H1 (cell line): ENCODE measurements at regions not wholly inside any gene's neighbourhood (a gene's known extent, or its start where the extent isn't known, plus 50 kb on each side); places are given as distances from the start of the nearest gene placed in this dataset.
A peak's percentile ranks its signal among the peaks of the same experiment; 100 is the strongest.

Source experiments
- CTCF ChIA-PET: fragments of 300-600 bp; sonication (Branson Sonifier 250); formaldehyde crosslinking; loops from one replicate; lab custom pipeline; 2021; ENCODE audit not compliant: partially characterized antibody; lab: Charles Lee
- POLR2A ChIA-PET: fragments of 300-600 bp; sonication (Branson Sonifier 250); formaldehyde crosslinking; loops from one replicate; lab custom pipeline; 2021; ENCODE audit warnings: inconsistent platforms; ENCODE audit not compliant: partially characterized antibody; lab: Charles Lee
- DNase-seq, 2 experiments: peaks; one replicate each; pipeline versions ENCODE4 v3.0.0 to v3.0.0-alpha.2; 2010 to 2022; ENCODE audit warnings: low spot score in 2 of 2, low read depth in 1 of 2, mixed read lengths in 1 of 2
- FAIRE-seq: peaks from 2 replicates; lab custom pipeline; 2011; peaks lifted over from hg19 to GRCh38; lab: Jason Lieb, UNC
- H2AFZ ChIP-seq: 2 replicates; pipeline ENCODE4 v1.8.1; 2012; ENCODE audit warnings: low read length, inconsistent platforms
- H2AK5ac ChIP-seq: 2 replicates; pipeline ENCODE4 v1.6.1; 2013; ENCODE audit warnings: low read depth, low read length
- H2BK120ac ChIP-seq: replicated peaks from 2 replicates; pipeline ENCODE3; 2013; ENCODE audit warnings: low read depth, low read length, inconsistent platforms
- H2BK12ac ChIP-seq: 2 replicates; pipeline ENCODE4 v1.6.1; 2013; ENCODE audit warnings: low read depth, low read length
- H2BK15ac ChIP-seq: 2 replicates; pipeline ENCODE4 v1.6.1; 2013; ENCODE audit warnings: low read length
- H2BK20ac ChIP-seq: 2 replicates; pipeline ENCODE4 v1.6.1; 2013; ENCODE audit warnings: low read length
- H2BK5ac ChIP-seq: 2 replicates; pipeline ENCODE4 v1.6.1; 2013; ENCODE audit warnings: low read depth, low read length
- H3K14ac ChIP-seq: 2 replicates; pipeline ENCODE4 v1.6.1; 2013; ENCODE audit warnings: inconsistent platforms; ENCODE audit not compliant: insufficient read length
- H3K18ac ChIP-seq: 2 replicates; pipeline ENCODE4 v1.6.1; 2013; ENCODE audit warnings: low read length; ENCODE audit errors: extremely low read depth
- H3K23ac ChIP-seq: 2 replicates; pipeline ENCODE4 v1.6.1; 2013; ENCODE audit warnings: inconsistent platforms; ENCODE audit not compliant: insufficient read length
- H3K23me2 ChIP-seq: 2 replicates; pipeline ENCODE4 v1.6.1; 2013; ENCODE audit warnings: low read depth, low read length
- H3K27ac ChIP-seq: 2 replicates; pipeline ENCODE4 v1.6.1; 2011; ENCODE audit warnings: low read depth, low read length, inconsistent platforms
- H3K27me3 ChIP-seq, 4 experiments: replicated peaks in 1 of 4; 1 replicate in 1 of 4; 2 replicates in 3 of 4; pipeline versions ENCODE4 v1.6.1 to v1.8.1; 2011 to 2013; ENCODE audit warnings: low read length in 3 of 4, mild to moderate bottlenecking in 3 of 4, inconsistent platforms in 2 of 4, mixed read lengths in 2 of 4, moderate library complexity in 1 of 4; ENCODE audit not compliant: control insufficient read depth in 3 of 4, insufficient read depth in 3 of 4; ENCODE audit errors: extremely low read depth in 1 of 4
- H3K36me3 ChIP-seq, 4 experiments: 2 replicates each; pipeline versions ENCODE4 v1.6.1 to v1.8.1; 2011 to 2013; ENCODE audit warnings: mild to moderate bottlenecking in 4 of 4, low read length in 3 of 4, moderate library complexity in 2 of 4, control low read depth in 1 of 4, inconsistent platforms in 1 of 4; ENCODE audit not compliant: insufficient read depth in 4 of 4, control insufficient read depth in 2 of 4
- H3K4ac ChIP-seq: replicated peaks from 2 replicates; pipeline ENCODE3; 2013; ENCODE audit warnings: low read length, low read depth, mixed read lengths, inconsistent platforms; ENCODE audit not compliant: insufficient read length
- H3K4me1 ChIP-seq, 4 experiments: replicated peaks in 1 of 4; 1 replicate in 1 of 4; 2 replicates in 3 of 4; pipeline versions ENCODE4 v1.6.1 to v1.8.1; 2011 to 2013; ENCODE audit warnings: low read length in 3 of 4, inconsistent platforms in 2 of 4, mixed read lengths in 1 of 4; ENCODE audit not compliant: insufficient read depth in 4 of 4, control insufficient read depth in 3 of 4
- H3K4me2 ChIP-seq, 2 experiments: 2 replicates each; pipeline versions ENCODE4 v1.6.1 to v1.8.1; 2011 to 2013; ENCODE audit warnings: low read depth in 2 of 2, low read length in 2 of 2, control low read depth in 1 of 2, inconsistent platforms in 1 of 2, mild to moderate bottlenecking in 1 of 2; ENCODE audit not compliant: insufficient read depth in 1 of 2
- H3K4me3 ChIP-seq, 4 experiments: fragments of 200-600, 300-600 bp in 1 of 4; sonication (generic), shearing (Covaris generic), sonication (Bioruptor Twin) in 1 of 4; 2 replicates each; pipeline versions ENCODE4 v1.5.1 to v1.8.1; 2011 to 2016; ENCODE audit warnings: low read length in 4 of 4, low read depth in 3 of 4, control low read depth in 2 of 4, inconsistent platforms in 2 of 4, mild to moderate bottlenecking in 2 of 4, mixed read lengths in 1 of 4, moderate library complexity in 1 of 4; ENCODE audit not compliant: insufficient read depth in 2 of 4; ENCODE audit errors: extremely low read depth in 1 of 4
- H3K56ac ChIP-seq: replicated peaks from 2 replicates; pipeline ENCODE3; 2013; ENCODE audit warnings: low read depth, mild to moderate bottlenecking, mixed read lengths, low read length, inconsistent platforms; ENCODE audit not compliant: insufficient read length
- H3K79me1 ChIP-seq: 2 replicates; pipeline ENCODE4 v1.6.1; 2013; ENCODE audit warnings: low read depth, low read length, control low read depth
- H3K79me2 ChIP-seq, 2 experiments: 2 replicates each; pipeline versions ENCODE4 v1.6.1 to v1.8.1; 2012 to 2013; ENCODE audit warnings: low read length in 2 of 2, mild to moderate bottlenecking in 2 of 2, inconsistent platforms in 1 of 2; ENCODE audit not compliant: insufficient read depth in 2 of 2, control insufficient read depth in 1 of 2
- H3K9ac ChIP-seq, 4 experiments: replicated peaks in 1 of 4; 1 replicate in 1 of 4; 2 replicates in 3 of 4; pipeline versions ENCODE4 v1.6.1 to v1.8.1; 2011 to 2013; ENCODE audit warnings: low read depth in 3 of 4, low read length in 3 of 4, control low read depth in 2 of 4, mild to moderate bottlenecking in 2 of 4, moderate library complexity in 2 of 4, inconsistent platforms in 1 of 4; ENCODE audit errors: extremely low read depth in 1 of 4
- H3K9me3 ChIP-seq, 2 experiments: 2 replicates each; pipeline versions ENCODE4 v1.6.1 to v1.8.1; 2012 to 2013; ENCODE audit warnings: mild to moderate bottlenecking in 2 of 2, moderate library complexity in 2 of 2, control low read depth in 1 of 2, inconsistent platforms in 1 of 2, low read depth in 1 of 2, low read length in 1 of 2, mixed read lengths in 1 of 2; ENCODE audit not compliant: insufficient read depth in 2 of 2
- H4K20me1 ChIP-seq, 2 experiments: replicated peaks in 1 of 2; 2 replicates each; pipeline versions ENCODE3 to v1.8.1; 2011 to 2013; ENCODE audit warnings: inconsistent platforms in 2 of 2, low read length in 2 of 2, mild to moderate bottlenecking in 1 of 2; ENCODE audit not compliant: insufficient read depth in 2 of 2, control insufficient read depth in 1 of 2
- H4K5ac ChIP-seq: 2 replicates; pipeline ENCODE4 v1.6.1; 2013; ENCODE audit warnings: low read length, low read depth, mixed read lengths, inconsistent platforms; ENCODE audit not compliant: insufficient read length
- H4K8ac ChIP-seq: 2 replicates; pipeline ENCODE4 v1.8.0; 2013; ENCODE audit warnings: mild to moderate bottlenecking, moderate library complexity, low read length, inconsistent platforms; ENCODE audit not compliant: insufficient read depth; ENCODE audit errors: extremely low read depth
- H4K91ac ChIP-seq: replicated peaks from 2 replicates; pipeline ENCODE3; 2013; ENCODE audit warnings: low read length, mixed read lengths, inconsistent platforms; ENCODE audit not compliant: insufficient read length
- ASH2L ChIP-seq: fragments of 200-600, 300-600 bp; sonication (generic); IDR thresholded peaks from one replicate; pipeline ENCODE4 v1.7.1; 2017; ENCODE audit warnings: low read length
- CEBPB ChIP-seq: IDR thresholded peaks from 2 replicates; pipeline ENCODE4 v1.6.1; 2012; ENCODE audit warnings: low read depth, low read length
- EGR1 ChIP-seq: IDR thresholded peaks from 2 replicates; pipeline ENCODE4 v1.6.1; 2011; ENCODE audit warnings: low read depth, low read length, borderline replicate concordance
- EP300 ChIP-seq, 2 experiments: IDR thresholded peaks; 1 replicate in 1 of 2; 2 replicates in 1 of 2; pipeline ENCODE4 v1.6.1; 2011 to 2012; ENCODE audit warnings: low read depth in 2 of 2, low read length in 2 of 2, mild to moderate bottlenecking in 2 of 2, borderline replicate concordance in 1 of 2, inconsistent platforms in 1 of 2, moderate library complexity in 1 of 2
- EZH2 ChIP-seq: fragments of 200-600 bp; sonication (generic); IDR thresholded peaks from 2 replicates; pipeline ENCODE4 v1.7.1; 2012; ENCODE audit warnings: low read depth, mild to moderate bottlenecking, moderate library complexity, low read length, inconsistent platforms; ENCODE audit not compliant: severe bottlenecking
- HDAC6 ChIP-seq: IDR thresholded peaks from one replicate; pipeline ENCODE4 v1.7.1; 2012; ENCODE audit warnings: low read depth, mild to moderate bottlenecking, inconsistent platforms, low read length, moderate library complexity
- KDM5A ChIP-seq: fragments of 200-600 bp; IDR thresholded peaks from 2 replicates; pipeline ENCODE4 v1.7.1; 2012; ENCODE audit warnings: mild to moderate bottlenecking, low read length, inconsistent platforms, mixed read lengths
- MAFK ChIP-seq: IDR thresholded peaks from 2 replicates; pipeline ENCODE4 v1.6.1; 2012; ENCODE audit warnings: low read depth, mild to moderate bottlenecking, improper control_type of control experiment, low read length
- POLR2AphosphoS5 ChIP-seq: IDR thresholded peaks from 2 replicates; pipeline ENCODE4 v1.6.1; 2011; ENCODE audit warnings: low read depth, low read length
- POU5F1 ChIP-seq: IDR thresholded peaks from 2 replicates; pipeline ENCODE4 v1.6.1; 2011; ENCODE audit warnings: low read depth, mild to moderate bottlenecking, low read length, moderate library complexity
- RBBP5 ChIP-seq: IDR thresholded peaks from 2 replicates; pipeline ENCODE4 v1.7.1; 2012; ENCODE audit warnings: low read depth, mild to moderate bottlenecking, inconsistent platforms, low read length, moderate library complexity, borderline replicate concordance
- SIRT6 ChIP-seq: IDR thresholded peaks from one replicate; pipeline ENCODE4 v1.7.1; 2012; ENCODE audit warnings: low read length, inconsistent platforms
- TEAD4 ChIP-seq: IDR thresholded peaks from 2 replicates; pipeline ENCODE4 v1.6.1; 2012; ENCODE audit warnings: low read depth, low read length, inconsistent platforms, mixed read lengths
- WGBS, 2 experiments: shearing (Covaris generic) in 1 of 2; methylation state at CpG; one replicate each; pipeline versions ENCODE4 v1.1.6 to v1.1.7; 2013 to 2015; ENCODE audit warnings: low lambda C conversion rate in 2 of 2, mixed read lengths in 2 of 2, inconsistent platforms in 1 of 2, low coverage in 1 of 2, missing lambda C conversion rate in 1 of 2; ENCODE audit not compliant: insufficient replicate concordance in 2 of 2, insufficient coverage in 1 of 2, insufficient read length in 1 of 2; ENCODE audit errors: extremely low coverage in 1 of 2, missing lambda C conversion rate in 1 of 2; 5-methylcytosine and 5-hydroxymethylcytosine counted together
- TF ChIP-seq, protein P1 (sequence below): IDR thresholded peaks from 2 replicates; pipeline ENCODE4 v1.6.1; 2012; ENCODE audit warnings: inconsistent platforms
- TF ChIP-seq, protein P2 (sequence below): IDR thresholded peaks from 2 replicates; pipeline ENCODE4 v1.6.1; 2012; ENCODE audit warnings: inconsistent platforms

DNA sequence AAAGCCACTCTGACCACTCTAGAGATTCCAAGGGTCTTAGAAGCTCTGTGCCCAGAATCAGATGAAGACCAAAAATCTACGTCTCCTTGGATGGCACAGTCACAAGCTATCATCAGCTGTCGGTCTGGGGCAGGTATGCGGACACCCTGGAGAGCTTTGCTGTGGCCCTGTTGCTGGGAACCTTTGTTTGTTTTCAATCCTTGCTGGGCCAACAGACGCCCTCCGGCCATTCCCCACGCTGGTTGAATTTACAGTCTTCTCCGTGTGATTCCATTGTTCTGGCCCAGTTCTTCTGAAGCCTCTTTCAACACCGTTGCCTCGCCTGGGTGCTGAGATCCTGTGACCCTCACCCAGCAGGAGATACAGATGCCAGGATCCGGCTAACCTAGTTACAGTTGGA, 149.4 kb upstream of the PFKP start:
- Histone ChIP-seq H3K14ac (no peak overlapping the region), H3K18ac (no peak overlapping the region), H4K91ac (peak overlapping the region; percentile 68), H3K79me2 (no peaks in the 10 kb centered on the region), H3K23me2 (no peaks in the 10 kb centered on the region), H3K56ac (no peak overlapping the region), H3K27me3 (no peaks in the 10 kb centered on the region), H2AK5ac (no peak overlapping the region), H3K23ac (no peak overlapping the region), H3K4me2 (no peak overlapping the region), H4K5ac (peak overlapping the region; percentile 23), H3K9ac (no peak overlapping the region; a peak in 2 of 7 replicates), H2BK20ac (no peak overlapping the region), H3K36me3 (no peaks in the 10 kb centered on the region), H3K4me3 (no peak overlapping the region), H3K9me3 (no peaks in the 10 kb centered on the region; a peak in 1 of 4 replicates), H2AFZ (no peak overlapping the region), H4K20me1 (no peaks in the 10 kb centered on the region), H2BK12ac (no peak overlapping the region), H3K4me1 (peaks cover 0 to 6% (median 5%) of the 10 kb centered on the region in 4 experiments; a peak in 6 of 7 replicates), H3K27ac (no peak overlapping the region), H3K79me1 (no peaks in the 10 kb centered on the region), H2BK5ac (peak overlapping the region; percentile 10; the same call in 1 of the 2 replicates), H4K8ac (no peak overlapping the region), H3K4ac (no peak overlapping the region), H2BK120ac (no peak overlapping the region), H2BK15ac (no peak overlapping the region)
- 59% methylated on average over 10 of the region's 10 CpGs; no CpG with 5 or more reads in 1 of the 2 experiments for WGBS, 2 experiments
- ChIA-PET CTCF (interaction anchor here (0.6 to 1.2 kb wide), 4 partner anchors 8 to 126 kb away, joined by 3 to 5 read pairs (median 4); no protein-coding TSS in a partner anchor), POLR2A (no interaction called here)
- FAIRE-seq = no peak
- no peak for DNase-seq
- TF ChIP-seq ASH2L (no peak), RBBP5 (no peak), SIRT6 (no peak), EGR1 (no peak), KDM5A (no peak), EZH2 (no peak), POLR2AphosphoS5 (no peak), TEAD4 (no peak), MAFK (no peak), EP300 (IDR thresholded peaks at IDR 0.05; ENCODE audit: borderline replicate concordance in 1 of 2, low read depth in 2 of 2, low read length in 2 of 2) (no peak), HDAC6 (no peak), CEBPB (no peak), POU5F1 (no peak)
- TF ChIP-seq, protein P1, sequence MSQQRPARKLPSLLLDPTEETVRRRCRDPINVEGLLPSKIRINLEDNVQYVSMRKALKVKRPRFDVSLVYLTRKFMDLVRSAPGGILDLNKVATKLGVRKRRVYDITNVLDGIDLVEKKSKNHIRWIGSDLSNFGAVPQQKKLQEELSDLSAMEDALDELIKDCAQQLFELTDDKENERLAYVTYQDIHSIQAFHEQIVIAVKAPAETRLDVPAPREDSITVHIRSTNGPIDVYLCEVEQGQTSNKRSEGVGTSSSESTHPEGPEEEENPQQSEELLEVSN = no peak
- TF ChIP-seq, protein P2, sequence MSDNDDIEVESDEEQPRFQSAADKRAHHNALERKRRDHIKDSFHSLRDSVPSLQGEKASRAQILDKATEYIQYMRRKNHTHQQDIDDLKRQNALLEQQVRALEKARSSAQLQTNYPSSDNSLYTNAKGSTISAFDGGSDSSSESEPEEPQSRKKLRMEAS = no peak
